ENCODE measurements at regions not wholly inside any gene's neighbourhood (a gene's known extent, or its start where the extent isn't known, plus 50 kb on each side); places are given as distances from the start of the nearest gene placed in this dataset.

DNA sequence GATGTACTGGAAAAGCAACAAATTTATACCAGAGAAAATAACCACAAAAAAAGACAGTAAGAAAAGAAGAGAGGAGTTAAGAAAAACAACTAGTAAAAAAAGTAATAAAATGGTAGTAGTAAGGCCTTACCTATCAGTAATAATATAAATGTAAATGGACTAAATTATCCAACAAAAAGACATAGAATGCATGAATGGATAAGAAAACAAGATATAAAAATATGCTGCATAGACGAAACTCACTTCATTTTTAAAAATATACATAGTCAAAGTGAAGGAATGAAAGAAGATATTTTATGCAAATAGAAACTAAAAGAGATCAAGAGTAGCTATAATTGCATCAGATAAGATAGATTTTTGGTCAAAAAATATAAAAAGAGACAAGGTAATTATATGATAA, 739.1 kb downstream of the DNAJB9 start:
- Histone ChIP-seq H3K27me3 (ENCODE audit: control insufficient read depth in 2 of 2, insufficient read depth in 2 of 2, low read length in 2 of 2) (no peaks in the 10 kb centered on the region), H3K9ac (ENCODE audit: low read depth in 1 of 2, low read length in 2 of 2) (no peak overlapping the region), H3K4me3 (ENCODE audit: low read length in 2 of 2) (no peak overlapping the region), H3K36me3 (ENCODE audit: control insufficient read depth in 2 of 2, insufficient read depth in 2 of 2, low read length in 2 of 2) (no peaks in the 10 kb centered on the region), H3K27ac (ENCODE audit: low read depth in 2 of 2, low read length in 2 of 2) (no peak overlapping the region), H3K4me1 (ENCODE audit: control insufficient read depth in 2 of 2, insufficient read depth in 2 of 2, low read length in 2 of 2) (no peaks in the 10 kb centered on the region), H3K9me3 (ENCODE audit: control insufficient read depth in 2 of 2, low read length in 2 of 2) (peaks cover 0 to 5% of the 10 kb centered on the region in 2 donors)

DNA sequence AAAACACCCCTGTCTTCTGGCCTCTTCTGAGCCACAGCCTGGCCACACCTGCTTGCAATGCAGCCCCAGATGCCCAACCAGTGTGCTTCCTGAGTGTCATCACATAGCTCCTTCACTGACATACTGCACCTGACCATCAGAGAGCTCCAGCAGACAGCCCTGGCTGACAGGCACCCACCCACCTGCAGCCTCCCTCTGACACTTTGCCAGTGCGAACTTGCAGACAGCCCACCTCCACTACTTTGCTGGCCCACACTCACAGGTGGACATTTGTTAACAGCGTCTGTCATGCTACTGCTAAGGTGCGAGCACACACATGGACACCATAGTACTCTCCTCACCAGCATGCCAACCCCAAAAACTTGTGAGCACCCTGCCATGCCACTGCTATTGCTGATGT, 740.1 kb downstream of the DNAJB9 start:
- H3K9ac ChIP-seq (ENCODE audit: low read depth in 1 of 2, low read length in 2 of 2), result no peak overlapping the region
- H3K27ac ChIP-seq (ENCODE audit: low read depth in 2 of 2, low read length in 2 of 2), result no peak overlapping the region
- H3K4me1 ChIP-seq (ENCODE audit: control insufficient read depth in 2 of 2, insufficient read depth in 2 of 2, low read length in 2 of 2), result no peaks in the 10 kb centered on the region
- no peaks in the 10 kb centered on the region for H3K27me3 ChIP-seq (ENCODE audit: control insufficient read depth in 2 of 2, insufficient read depth in 2 of 2, low read length in 2 of 2)
- H3K36me3 ChIP-seq (ENCODE audit: control insufficient read depth in 2 of 2, insufficient read depth in 2 of 2, low read length in 2 of 2), result no peaks in the 10 kb centered on the region
- peaks cover 0 to 5% of the 10 kb centered on the region in 2 donors for H3K9me3 ChIP-seq (ENCODE audit: control insufficient read depth in 2 of 2, low read length in 2 of 2)
- no peak overlapping the region for H3K4me3 ChIP-seq (ENCODE audit: low read length in 2 of 2)

DNA sequence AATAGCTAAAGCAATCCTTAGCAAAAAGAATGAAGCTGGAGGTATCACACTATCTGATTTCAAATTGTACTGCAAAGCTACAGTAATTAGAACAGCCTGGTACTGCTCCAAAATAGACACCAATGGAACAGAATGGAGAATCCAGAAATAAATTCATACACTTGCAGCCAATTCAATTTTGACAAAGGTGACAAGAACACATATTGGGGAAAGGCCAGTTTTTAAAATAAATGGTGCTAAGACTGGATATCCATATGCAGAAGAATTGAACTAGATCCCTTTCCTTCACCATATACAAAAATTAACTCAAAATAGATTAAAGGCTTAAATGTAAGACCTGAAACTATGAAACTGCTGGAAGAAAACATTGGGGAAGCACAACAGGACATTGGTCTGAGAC, 748.5 kb downstream of the DNAJB9 start:
- Histone ChIP-seq H3K27me3 (ENCODE audit: control insufficient read depth in 2 of 2, insufficient read depth in 2 of 2, low read length in 2 of 2) (no peaks in the 10 kb centered on the region), H3K27ac (ENCODE audit: low read depth in 2 of 2, low read length in 2 of 2) (no peak overlapping the region), H3K4me1 (ENCODE audit: control insufficient read depth in 2 of 2, insufficient read depth in 2 of 2, low read length in 2 of 2) (no peaks in the 10 kb centered on the region), H3K4me3 (ENCODE audit: low read length in 2 of 2) (no peak overlapping the region), H3K9me3 (ENCODE audit: control insufficient read depth in 2 of 2, low read length in 2 of 2) (no peaks in the 10 kb centered on the region), H3K36me3 (ENCODE audit: control insufficient read depth in 2 of 2, insufficient read depth in 2 of 2, low read length in 2 of 2) (no peaks in the 10 kb centered on the region), H3K9ac (ENCODE audit: low read depth in 1 of 2, low read length in 2 of 2) (no peak overlapping the region)

DNA sequence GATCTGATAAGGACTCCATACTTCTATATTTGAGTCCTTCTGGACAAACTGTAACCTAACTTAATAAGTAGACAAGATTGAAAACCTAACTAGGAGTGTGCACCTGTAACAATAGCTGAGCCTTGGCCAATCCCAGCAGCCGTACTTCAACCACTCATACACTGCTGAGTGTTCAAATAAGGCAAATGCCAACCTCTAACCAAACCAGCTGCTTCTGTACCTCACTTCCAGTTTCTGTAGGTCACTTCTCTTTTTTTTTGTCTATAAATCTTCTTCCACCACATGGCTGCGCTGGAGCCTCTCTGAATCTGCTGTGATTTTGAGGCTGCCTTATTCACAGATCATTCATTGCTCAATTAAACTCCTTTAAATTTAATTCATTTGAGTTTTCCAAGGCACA, 753.2 kb downstream of the DNAJB9 start:
- Histone ChIP-seq H3K9me3 (ENCODE audit: control insufficient read depth in 2 of 2, low read length in 2 of 2) (no peaks in the 10 kb centered on the region), H3K27ac (ENCODE audit: low read depth in 2 of 2, low read length in 2 of 2) (no peak overlapping the region), H3K27me3 (ENCODE audit: control insufficient read depth in 2 of 2, insufficient read depth in 2 of 2, low read length in 2 of 2) (no peaks in the 10 kb centered on the region), H3K9ac (ENCODE audit: low read depth in 1 of 2, low read length in 2 of 2) (no peak overlapping the region), H3K36me3 (ENCODE audit: control insufficient read depth in 2 of 2, insufficient read depth in 2 of 2, low read length in 2 of 2) (no peaks in the 10 kb centered on the region), H3K4me3 (ENCODE audit: low read length in 2 of 2) (no peak overlapping the region), H3K4me1 (ENCODE audit: control insufficient read depth in 2 of 2, insufficient read depth in 2 of 2, low read length in 2 of 2) (no peaks in the 10 kb centered on the region)

DNA sequence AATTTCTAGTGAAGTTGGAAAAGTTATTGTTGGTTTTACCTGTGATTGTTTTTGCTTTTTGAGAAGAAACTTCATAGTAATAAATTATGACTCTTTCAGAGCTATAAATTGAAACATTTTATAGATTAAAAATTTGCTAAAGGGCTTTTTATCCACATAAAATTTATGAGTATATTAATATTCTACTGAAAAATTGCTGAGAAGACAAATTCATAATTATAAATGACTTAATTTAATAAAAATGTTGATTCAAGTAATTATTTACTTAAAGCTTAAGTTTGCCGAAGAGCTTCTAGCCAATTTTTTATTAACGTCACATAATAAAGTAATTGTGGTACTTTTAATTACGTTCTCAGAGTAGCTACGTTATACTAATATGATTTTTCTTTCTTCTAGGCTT, 761.7 kb downstream of the DNAJB9 start:
- Histone ChIP-seq H3K9me3 (ENCODE audit: control insufficient read depth in 2 of 2, low read length in 2 of 2) (no peaks in the 10 kb centered on the region), H3K4me3 (ENCODE audit: low read length in 2 of 2) (no peak overlapping the region), H3K27me3 (ENCODE audit: control insufficient read depth in 2 of 2, insufficient read depth in 2 of 2, low read length in 2 of 2) (no peaks in the 10 kb centered on the region), H3K36me3 (ENCODE audit: control insufficient read depth in 2 of 2, insufficient read depth in 2 of 2, low read length in 2 of 2) (no peaks in the 10 kb centered on the region), H3K9ac (ENCODE audit: low read depth in 1 of 2, low read length in 2 of 2) (no peak overlapping the region), H3K27ac (ENCODE audit: low read depth in 2 of 2, low read length in 2 of 2) (no peak overlapping the region), H3K4me1 (ENCODE audit: control insufficient read depth in 2 of 2, insufficient read depth in 2 of 2, low read length in 2 of 2) (no peaks in the 10 kb centered on the region)

DNA sequence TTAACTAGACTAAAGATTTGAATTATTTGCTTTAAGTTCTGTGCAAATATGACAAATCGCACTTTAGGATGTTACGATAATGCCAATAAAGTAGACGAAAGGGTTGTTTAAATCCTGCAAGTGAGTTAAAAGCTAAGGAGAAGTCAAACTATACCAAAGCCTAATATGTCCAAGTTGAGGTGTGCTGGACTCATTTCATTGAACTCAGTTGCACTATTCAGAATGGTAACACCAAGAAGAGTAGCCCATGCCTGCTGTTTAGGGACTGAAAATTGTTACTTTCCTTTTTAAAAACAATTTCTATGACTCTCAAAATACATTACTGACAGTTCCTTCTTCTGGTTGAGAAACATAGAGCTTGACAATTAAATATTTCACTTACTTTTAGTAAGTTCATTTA, 766.3 kb downstream of the DNAJB9 start:
- no peaks in the 10 kb centered on the region for H3K4me1 ChIP-seq (ENCODE audit: control insufficient read depth in 2 of 2, insufficient read depth in 2 of 2, low read length in 2 of 2)
- no peaks in the 10 kb centered on the region for H3K27me3 ChIP-seq (ENCODE audit: control insufficient read depth in 2 of 2, insufficient read depth in 2 of 2, low read length in 2 of 2)
- no peak overlapping the region for H3K27ac ChIP-seq (ENCODE audit: low read depth in 2 of 2, low read length in 2 of 2)
- H3K36me3 ChIP-seq (ENCODE audit: control insufficient read depth in 2 of 2, insufficient read depth in 2 of 2, low read length in 2 of 2), result no peaks in the 10 kb centered on the region
- no peak overlapping the region for H3K4me3 ChIP-seq (ENCODE audit: low read length in 2 of 2)
- no peaks in the 10 kb centered on the region for H3K9me3 ChIP-seq (ENCODE audit: control insufficient read depth in 2 of 2, low read length in 2 of 2)
- H3K9ac ChIP-seq (ENCODE audit: low read depth in 1 of 2, low read length in 2 of 2), result no peak overlapping the region

DNA sequence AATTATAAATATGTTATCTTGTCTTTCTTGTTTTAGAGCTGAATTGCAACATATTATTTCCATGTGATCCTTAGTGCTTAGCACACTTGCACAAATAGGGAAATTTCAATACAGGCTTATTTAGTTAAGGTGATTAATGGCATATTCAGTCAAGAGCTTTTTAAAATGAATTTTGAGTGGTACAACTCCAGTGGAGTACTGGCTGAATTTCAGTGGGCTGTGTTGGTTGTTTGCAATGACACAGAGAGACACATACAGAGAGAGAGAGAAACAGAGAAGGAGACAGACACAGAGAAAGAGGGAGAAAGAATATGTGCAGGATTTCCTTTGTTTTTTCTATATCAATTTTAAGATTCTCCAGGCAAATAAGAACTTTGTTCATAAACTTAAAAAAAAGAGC, 766.9 kb downstream of the DNAJB9 start:
- Histone ChIP-seq H3K9me3 (ENCODE audit: control insufficient read depth in 2 of 2, low read length in 2 of 2) (no peaks in the 10 kb centered on the region), H3K27ac (ENCODE audit: low read depth in 2 of 2, low read length in 2 of 2) (no peak overlapping the region), H3K36me3 (ENCODE audit: control insufficient read depth in 2 of 2, insufficient read depth in 2 of 2, low read length in 2 of 2) (no peaks in the 10 kb centered on the region), H3K9ac (ENCODE audit: low read depth in 1 of 2, low read length in 2 of 2) (no peak overlapping the region), H3K4me3 (ENCODE audit: low read length in 2 of 2) (no peak overlapping the region), H3K4me1 (ENCODE audit: control insufficient read depth in 2 of 2, insufficient read depth in 2 of 2, low read length in 2 of 2) (no peaks in the 10 kb centered on the region), H3K27me3 (ENCODE audit: control insufficient read depth in 2 of 2, insufficient read depth in 2 of 2, low read length in 2 of 2) (no peaks in the 10 kb centered on the region)

DNA sequence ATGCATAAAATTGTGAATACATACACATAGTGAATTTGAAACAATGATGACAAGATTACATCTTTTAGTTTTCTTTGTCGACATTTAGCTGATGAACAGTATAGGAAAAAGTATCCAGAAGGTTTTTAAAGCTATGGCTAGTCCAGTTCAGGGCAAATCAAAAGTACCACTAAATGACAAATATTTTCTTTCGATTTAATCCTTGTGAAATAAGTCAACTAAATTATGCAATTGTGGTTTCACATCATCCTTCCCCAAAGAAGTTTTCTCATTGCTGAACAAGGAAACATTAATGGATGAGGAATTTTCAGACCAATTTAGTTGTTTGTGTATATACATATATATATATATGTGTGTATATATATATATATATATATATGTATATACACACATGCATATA, 774.0 kb downstream of the DNAJB9 start:
- Histone ChIP-seq H3K4me1 (ENCODE audit: control insufficient read depth in 2 of 2, insufficient read depth in 2 of 2, low read length in 2 of 2) (no peaks in the 10 kb centered on the region), H3K9me3 (ENCODE audit: control insufficient read depth in 2 of 2, low read length in 2 of 2) (no peaks in the 10 kb centered on the region), H3K9ac (ENCODE audit: low read depth in 1 of 2, low read length in 2 of 2) (no peak overlapping the region), H3K27me3 (ENCODE audit: control insufficient read depth in 2 of 2, insufficient read depth in 2 of 2, low read length in 2 of 2) (no peaks in the 10 kb centered on the region), H3K27ac (ENCODE audit: low read depth in 2 of 2, low read length in 2 of 2) (no peak overlapping the region), H3K4me3 (ENCODE audit: low read length in 2 of 2) (no peak overlapping the region), H3K36me3 (ENCODE audit: control insufficient read depth in 2 of 2, insufficient read depth in 2 of 2, low read length in 2 of 2) (no peaks in the 10 kb centered on the region)

DNA sequence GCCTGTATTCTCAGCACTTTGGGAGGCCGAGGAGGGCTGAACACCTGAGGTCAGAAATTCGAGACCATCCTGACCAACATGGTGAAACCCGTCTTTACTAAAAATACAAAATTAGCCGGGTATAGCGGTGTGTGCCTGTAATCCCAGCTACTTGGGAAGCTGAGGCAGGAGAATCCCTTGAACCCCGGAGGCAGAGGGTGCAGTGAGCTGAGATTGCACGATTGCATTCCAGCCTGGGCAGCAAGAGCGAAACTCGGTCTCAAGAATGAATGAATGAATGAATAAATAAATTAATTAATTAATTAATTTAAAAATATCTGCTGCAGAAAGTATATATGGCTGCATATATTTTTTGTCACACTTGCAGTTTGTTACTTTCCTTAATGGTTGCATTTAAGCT, 781.8 kb downstream of the DNAJB9 start:
- H3K4me3 ChIP-seq (ENCODE audit: low read length in 2 of 2), result no peak overlapping the region
- H3K9ac ChIP-seq (ENCODE audit: low read depth in 1 of 2, low read length in 2 of 2), result no peak overlapping the region
- no peak overlapping the region for H3K27ac ChIP-seq (ENCODE audit: low read depth in 2 of 2, low read length in 2 of 2)
- no peaks in the 10 kb centered on the region for H3K27me3 ChIP-seq (ENCODE audit: control insufficient read depth in 2 of 2, insufficient read depth in 2 of 2, low read length in 2 of 2)
- no peaks in the 10 kb centered on the region for H3K36me3 ChIP-seq (ENCODE audit: control insufficient read depth in 2 of 2, insufficient read depth in 2 of 2, low read length in 2 of 2)
- no peaks in the 10 kb centered on the region for H3K9me3 ChIP-seq (ENCODE audit: control insufficient read depth in 2 of 2, low read length in 2 of 2)
- no peaks in the 10 kb centered on the region for H3K4me1 ChIP-seq (ENCODE audit: control insufficient read depth in 2 of 2, insufficient read depth in 2 of 2, low read length in 2 of 2)

DNA sequence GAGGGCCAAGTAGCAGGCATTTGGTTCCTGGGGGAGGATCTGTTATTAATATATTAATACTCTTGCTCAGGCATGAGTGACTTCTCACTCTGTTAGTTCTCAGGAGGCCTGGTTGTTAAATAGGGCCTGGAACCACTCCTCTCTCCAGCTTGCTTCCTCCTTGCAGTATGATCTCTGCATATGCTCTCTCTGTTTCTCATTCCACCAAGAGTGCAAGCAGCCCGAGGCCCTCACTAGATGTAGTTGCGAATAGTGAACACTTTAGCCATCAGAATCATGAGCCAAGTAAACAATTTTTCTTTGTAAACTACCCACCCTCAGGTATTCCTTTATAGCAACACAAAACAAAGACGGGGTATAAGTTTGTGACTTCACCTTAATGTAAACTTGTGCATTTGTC, 784.3 kb downstream of the DNAJB9 start:
- H3K4me1 ChIP-seq (ENCODE audit: control insufficient read depth in 2 of 2, insufficient read depth in 2 of 2, low read length in 2 of 2), result no peaks in the 10 kb centered on the region
- H3K27me3 ChIP-seq (ENCODE audit: control insufficient read depth in 2 of 2, insufficient read depth in 2 of 2, low read length in 2 of 2), result no peaks in the 10 kb centered on the region
- no peak overlapping the region for H3K4me3 ChIP-seq (ENCODE audit: low read length in 2 of 2)
- no peaks in the 10 kb centered on the region for H3K36me3 ChIP-seq (ENCODE audit: control insufficient read depth in 2 of 2, insufficient read depth in 2 of 2, low read length in 2 of 2)
- H3K27ac ChIP-seq (ENCODE audit: low read depth in 2 of 2, low read length in 2 of 2), result no peak overlapping the region
- H3K9ac ChIP-seq (ENCODE audit: low read depth in 1 of 2, low read length in 2 of 2), result no peak overlapping the region
- H3K9me3 ChIP-seq (ENCODE audit: control insufficient read depth in 2 of 2, low read length in 2 of 2), result no peaks in the 10 kb centered on the region

DNA sequence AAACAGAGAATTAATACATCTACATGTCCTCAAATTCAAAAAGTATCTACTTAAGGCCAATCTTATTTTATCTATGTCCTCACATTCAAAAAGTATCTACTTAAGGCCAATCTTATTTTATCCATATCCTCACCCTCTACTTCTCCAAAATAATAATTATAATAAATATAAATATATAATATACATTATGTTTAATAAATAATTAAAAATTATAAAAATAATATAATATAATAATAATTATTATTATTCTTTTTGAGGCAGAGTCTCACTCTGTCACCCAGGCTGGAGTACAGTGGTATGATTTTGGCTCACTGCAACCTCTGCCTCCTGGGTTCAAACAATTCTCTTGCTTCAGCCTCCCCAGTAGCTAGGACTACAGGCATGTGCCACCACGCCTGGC, 784.9 kb downstream of the DNAJB9 start:
- H3K27ac ChIP-seq (ENCODE audit: low read depth in 2 of 2, low read length in 2 of 2), result no peak overlapping the region
- H3K9ac ChIP-seq (ENCODE audit: low read depth in 1 of 2, low read length in 2 of 2), result no peak overlapping the region
- no peaks in the 10 kb centered on the region for H3K27me3 ChIP-seq (ENCODE audit: control insufficient read depth in 2 of 2, insufficient read depth in 2 of 2, low read length in 2 of 2)
- no peak overlapping the region for H3K4me3 ChIP-seq (ENCODE audit: low read length in 2 of 2)
- no peaks in the 10 kb centered on the region for H3K36me3 ChIP-seq (ENCODE audit: control insufficient read depth in 2 of 2, insufficient read depth in 2 of 2, low read length in 2 of 2)
- no peaks in the 10 kb centered on the region for H3K9me3 ChIP-seq (ENCODE audit: control insufficient read depth in 2 of 2, low read length in 2 of 2)
- no peaks in the 10 kb centered on the region for H3K4me1 ChIP-seq (ENCODE audit: control insufficient read depth in 2 of 2, insufficient read depth in 2 of 2, low read length in 2 of 2)

Measured in mucosa of rectum (tissue), 2 donors.